K562 (cell line): ENCODE measurements at regions not wholly inside any gene's neighbourhood (a gene's known extent, or its start where the extent isn't known, plus 50 kb on each side); places are given as distances from the start of the nearest gene placed in this dataset.

Experiments
- ATAC-seq: fragments of 200-7000 bp; cut with Tn5 transposase; 3 replicates; pipeline ENCODE4 v1.9.1; 2020; ENCODE audit warnings: moderate library complexity
- BruUV-seq: library from RNA; stranded (reverse); fragments of 400-500 nt; replicated peaks from 2 replicates; lab custom pipeline; 2021; lab: Mats Ljungman, UMichigan
- CTCF ChIA-PET: fragments of 300-600 bp; formaldehyde crosslinking; extraction: SDS; loops from one replicate; lab custom pipeline; 2021; ENCODE audit warnings: low intra/inter-chr PET ratio; lab: Yijun Ruan, JAX
- POLR2A ChIA-PET: fragments of 300-600, 350-650 bp; sonication (Branson Sonifier 250); formaldehyde crosslinking; extraction: SDS; loops from one replicate; lab custom pipeline; 2021; ENCODE audit warnings: antibody characterized with exemption, inconsistent platforms; lab: Yijun Ruan, JAX
- DNase-seq, 4 experiments: peaks; one replicate each; pipeline versions ENCODE4 v3.0.0 to v3.0.0-alpha.2; 2011 to 2018; ENCODE audit warnings: low spot score in 3 of 4, mixed read lengths in 3 of 4; ENCODE audit errors: extremely low read depth in 1 of 4
- FAIRE-seq: peaks from 2 replicates; lab custom pipeline; 2011; peaks lifted over from hg19 to GRCh38; lab: Jason Lieb, UNC
- H2AFZ ChIP-seq: 2 replicates; pipeline ENCODE4 v1.6.0; 2011; ENCODE audit warnings: low read depth, low read length, control low read depth, inconsistent platforms
- H3K27ac ChIP-seq: fragments of 200-600 bp; 3 replicates; pipeline ENCODE4 v1.8.0; 2011; ENCODE audit warnings: low read depth, mild to moderate bottlenecking, control low read depth, inconsistent platforms, low read length, moderate library complexity, mixed read lengths; ENCODE audit errors: extremely low read depth
- H3K27me3 ChIP-seq, 2 experiments: fragments of 300-600 bp in 1 of 2; 2 replicates in 1 of 2; 3 replicates in 1 of 2; pipeline versions ENCODE4 v1.6.0 to v1.8.0; 2011; ENCODE audit warnings: inconsistent platforms in 2 of 2, low read length in 2 of 2, mild to moderate bottlenecking in 1 of 2, mixed read lengths in 1 of 2, moderate library complexity in 1 of 2; ENCODE audit not compliant: control insufficient read depth in 2 of 2, insufficient read depth in 2 of 2
- H3K36me3 ChIP-seq: fragments of 300-600 bp; 3 replicates; pipeline ENCODE4 v1.8.0; 2011; ENCODE audit warnings: mild to moderate bottlenecking, low read length, inconsistent platforms; ENCODE audit not compliant: control insufficient read depth, insufficient read depth
- H3K4me1 ChIP-seq, 2 experiments: fragments of 200-600 bp in 1 of 2; replicated peaks in 1 of 2; 2 replicates in 1 of 2; 3 replicates in 1 of 2; pipeline versions ENCODE4 v1.5.1 to v1.8.0; 2011; ENCODE audit warnings: inconsistent platforms in 2 of 2, low read length in 2 of 2, mild to moderate bottlenecking in 1 of 2, mixed read lengths in 1 of 2, moderate library complexity in 1 of 2; ENCODE audit not compliant: control insufficient read depth in 2 of 2, insufficient read depth in 2 of 2
- H3K4me2 ChIP-seq: 2 replicates; pipeline ENCODE4 v1.6.1; 2011; ENCODE audit warnings: low read length, control low read depth, inconsistent platforms, mixed read lengths; ENCODE audit not compliant: insufficient read depth
- H3K4me3 ChIP-seq: fragments of 200-600 bp; sonication (generic), shearing (Covaris generic); 2 replicates; pipeline ENCODE4 v1.5.1; 2016; ENCODE audit warnings: control low read depth, inconsistent platforms
- H3K79me2 ChIP-seq: fragments of 200-600 bp; 3 replicates; pipeline ENCODE4 v1.8.0; 2011; ENCODE audit warnings: low read length, inconsistent platforms; ENCODE audit not compliant: control insufficient read depth, insufficient read depth
- H3K9ac ChIP-seq, 2 experiments: 2 replicates each; pipeline versions ENCODE4 v1.6.0 to v1.6.1; 2011; ENCODE audit warnings: low read depth in 2 of 2, low read length in 2 of 2, control low read depth in 1 of 2, inconsistent platforms in 1 of 2, mild to moderate bottlenecking in 1 of 2, mixed read lengths in 1 of 2; ENCODE audit not compliant: insufficient read depth in 1 of 2
- H3K9me1 ChIP-seq: one replicate; pipeline ENCODE4 v1.6.0; 2011; ENCODE audit warnings: inconsistent platforms, mild to moderate bottlenecking, low read length, moderate library complexity; ENCODE audit not compliant: control insufficient read depth, insufficient read depth
- H3K9me3 ChIP-seq: replicated peaks from 2 replicates; pipeline ENCODE4 v1.5.1; 2011; ENCODE audit warnings: low read depth, low read length, inconsistent platforms; ENCODE audit not compliant: control insufficient read depth, insufficient read depth
- H4K20me1 ChIP-seq: replicated peaks from 2 replicates; pipeline ENCODE4 v1.6.1; 2011; ENCODE audit warnings: low read length, inconsistent platforms, mixed read lengths; ENCODE audit not compliant: control insufficient read depth, insufficient read depth
- CTCFL ChIP-seq: IDR thresholded peaks from 2 replicates; pipeline ENCODE4 v1.6.1; 2011; ENCODE audit warnings: borderline replicate concordance, low read depth, mild to moderate bottlenecking, moderate library complexity, low read length; ENCODE audit not compliant: insufficient read depth, poor library complexity, severe bottlenecking
- E2F6 ChIP-seq, 2 experiments: IDR thresholded peaks; 2 replicates each; pipeline ENCODE4 v1.6.1; 2011; ENCODE audit warnings: borderline replicate concordance in 1 of 2, control low read depth in 1 of 2, low read depth in 1 of 2, low read length in 1 of 2, mild to moderate bottlenecking in 1 of 2, mixed read lengths in 1 of 2, moderate library complexity in 1 of 2; ENCODE audit not compliant: insufficient read depth in 1 of 2, insufficient read length in 1 of 2, poor library complexity in 1 of 2, severe bottlenecking in 1 of 2; ENCODE audit errors: extremely low read depth in 1 of 2
- HDAC8 ChIP-seq: fragments of 450-650 bp; IDR thresholded peaks from 2 replicates; pipeline ENCODE4 v1.6.1; 2016; ENCODE audit warnings: mild to moderate bottlenecking, missing genetic modification characterization, moderate library complexity, missing compliant biosample characterization
- KLF13 ChIP-seq: fragments of 450-650 bp; IDR thresholded peaks from 2 replicates; pipeline ENCODE4 v1.6.1; 2016; ENCODE audit warnings: missing genetic modification characterization, low read depth, mild to moderate bottlenecking, missing compliant biosample characterization, moderate library complexity, borderline replicate concordance
- MTA2 ChIP-seq: fragments of 450-650 bp; IDR thresholded peaks from 2 replicates; pipeline ENCODE4 v1.6.1; 2016; ENCODE audit warnings: low read depth
- NFIC ChIP-seq: fragments of 450-650 bp; IDR thresholded peaks from 2 replicates; pipeline ENCODE4 v1.6.1; 2017; ENCODE audit warnings: mild to moderate bottlenecking, inconsistent platforms
- RAD21 ChIP-seq, 2 experiments: fragments of 250-450 bp in 1 of 2; fragments of 450-650 bp in 1 of 2; sonication (Bioruptor Pico) in 1 of 2; formaldehyde crosslinking in 1 of 2; IDR thresholded peaks in 1 of 2; conservative IDR thresholded peaks in 1 of 2; 2 replicates each; pipeline versions ENCODE4 v1.4.0 to v1.8.0; 2020 to 2022; ENCODE audit warnings: mild to moderate bottlenecking in 2 of 2, moderate library complexity in 1 of 2
- TRIM28 ChIP-seq: fragments of 450-650 bp; IDR thresholded peaks from 2 replicates; pipeline ENCODE4 v1.6.1; 2017
- ZFP36 ChIP-seq: fragments of 150-350 bp; IDR thresholded peaks from 2 replicates; pipeline ENCODE4 v1.6.1; 2018; ENCODE audit warnings: low read length, low read depth; ENCODE audit not compliant: partially characterized antibody
- ZNF436 ChIP-seq: fragments of 250-450, 450-650 bp; sonication (Bioruptor Pico); formaldehyde crosslinking; IDR thresholded peaks from 2 replicates; pipeline ENCODE4 v1.7.0; 2020; ENCODE audit warnings: mild to moderate bottlenecking
- ZNF75A ChIP-seq: fragments of 450-650 bp; formaldehyde crosslinking; IDR thresholded peaks from 2 replicates; pipeline ENCODE4 v1.4.0; 2020; ENCODE audit warnings: mild to moderate bottlenecking
- WGBS: fragments of 100-300 bp; shearing (Covaris generic); methylation state at CpG from one replicate; pipeline ENCODE4 v1.1.6; 2016; ENCODE audit warnings: low coverage, mixed read lengths; ENCODE audit not compliant: insufficient coverage; ENCODE audit errors: missing lambda C conversion rate; 5-methylcytosine and 5-hydroxymethylcytosine counted together
- in situ Hi-C: fragments of 300-500 bp; cut with MboI; formaldehyde crosslinking; loops from 4 replicates; pipeline ENCODE4 v1.15.0; 2018; ENCODE audit warnings: inconsistent platforms, mixed read lengths
- intact Hi-C: fragments of 100-400 bp; cut with micrococcal nuclease; formaldehyde crosslinking; loops from 2 replicates; pipeline ENCODE4 v1.14.2; 2022
- TF ChIP-seq, protein P1 (sequence below): fragments of 450-650 bp; IDR thresholded peaks from one replicate; pipeline ENCODE4 v1.6.1; 2018; ENCODE audit warnings: mild to moderate bottlenecking, moderate library complexity; ENCODE audit not compliant: partially characterized antibody

DNA sequence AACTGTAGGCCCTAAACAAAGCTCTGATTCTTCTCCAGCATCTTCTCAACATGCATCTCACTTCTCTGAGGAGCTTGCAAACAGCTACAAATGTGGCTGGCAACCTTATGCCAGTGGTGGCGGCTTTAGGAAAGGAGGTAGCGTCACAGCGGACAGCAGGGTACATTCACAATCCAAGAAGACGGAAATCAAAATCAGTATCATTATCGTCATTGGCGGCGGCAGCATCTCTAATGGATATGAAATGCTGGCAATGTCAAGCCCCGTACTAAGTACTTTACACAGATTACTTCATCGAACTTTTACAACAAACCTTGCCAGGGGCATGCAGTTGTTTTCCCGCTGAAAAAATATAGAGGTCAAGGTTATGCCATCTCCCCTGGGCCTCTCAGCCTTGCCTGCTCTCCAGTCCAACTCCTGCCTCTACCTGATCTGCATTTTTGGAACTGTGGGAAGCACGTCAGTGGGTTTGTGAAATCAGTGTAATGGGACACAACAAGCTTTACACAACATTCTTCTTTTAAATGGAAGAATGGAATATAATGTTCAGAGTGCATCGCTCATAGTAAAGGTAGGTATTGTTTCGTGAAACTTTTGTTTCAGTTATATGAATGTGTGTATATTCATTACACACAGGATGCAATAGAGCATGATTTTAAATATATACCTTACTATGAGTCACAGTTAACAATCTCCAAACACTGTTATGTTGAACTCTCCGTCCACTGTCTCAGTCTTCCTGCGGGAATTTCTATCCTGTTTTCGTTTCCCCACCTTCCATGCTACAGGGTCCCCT, 152.9 kb downstream of the TTC32 start (continued):
- TF ChIP-seq, protein P1, sequence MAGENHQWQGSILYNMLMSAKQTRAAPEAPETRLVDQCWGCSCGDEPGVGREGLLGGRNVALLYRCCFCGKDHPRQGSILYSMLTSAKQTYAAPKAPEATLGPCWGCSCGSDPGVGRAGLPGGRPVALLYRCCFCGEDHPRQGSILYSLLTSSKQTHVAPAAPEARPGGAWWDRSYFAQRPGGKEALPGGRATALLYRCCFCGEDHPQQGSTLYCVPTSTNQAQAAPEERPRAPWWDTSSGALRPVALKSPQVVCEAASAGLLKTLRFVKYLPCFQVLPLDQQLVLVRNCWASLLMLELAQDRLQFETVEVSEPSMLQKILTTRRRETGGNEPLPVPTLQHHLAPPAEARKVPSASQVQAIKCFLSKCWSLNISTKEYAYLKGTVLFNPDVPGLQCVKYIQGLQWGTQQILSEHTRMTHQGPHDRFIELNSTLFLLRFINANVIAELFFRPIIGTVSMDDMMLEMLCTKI, result no peak
- TF ChIP-seq MTA2, result no peak
- no peak for TF ChIP-seq ZNF75A (CRISPR knock-in tag)
- no peak for TF ChIP-seq ZNF436 (CRISPR knock-in tag)
- no peak for TF ChIP-seq NFIC

DNA sequence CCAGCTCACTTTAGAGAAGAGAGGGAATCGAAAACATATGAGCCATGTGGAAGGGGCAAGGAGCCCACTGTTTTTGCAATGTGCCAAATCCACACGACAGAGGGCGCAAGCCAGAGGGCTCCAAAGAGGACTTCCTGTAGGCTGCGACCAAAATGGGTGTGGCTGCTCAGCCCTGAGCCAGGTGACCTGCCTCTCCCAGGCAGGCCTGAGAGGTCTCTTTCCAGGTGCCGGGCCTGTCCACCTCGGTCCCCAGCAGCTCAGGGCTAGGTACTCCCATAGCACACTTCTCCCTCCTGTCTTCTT, 153.8 kb downstream of the TTC32 start:
- Histone ChIP-seq H3K4me1 (no peaks in the 10 kb centered on the region), H2AFZ (peak overlapping the region; percentile 63; the same call in 1 of the 2 replicates), H3K4me3 (no peak overlapping the region), H3K4me2 (no peak overlapping the region), H3K9me3 (no peaks in the 10 kb centered on the region), H3K27me3 (peaks cover 0 to 17% of the 10 kb centered on the region in 2 experiments; a peak in 3 of 5 replicates), H4K20me1 (no peaks in the 10 kb centered on the region), H3K9ac (no peak overlapping the region), H3K9me1 (no peaks in the 10 kb centered on the region), H3K79me2 (no peaks in the 10 kb centered on the region), H3K27ac (no peak overlapping the region), H3K36me3 (no peaks in the 10 kb centered on the region)
- ATAC-seq (peak; percentile 89), FAIRE-seq (peak; percentile 57), DNase-seq (peak; percentile 40 to 62 (median 56))
- no TSS peak for BruUV-seq
- intact Hi-C loops (loop anchor here (10.0 kb wide), 1 partner anchor 117 kb away; no protein-coding TSS in a partner anchor), in situ Hi-C loops (no loop called here)
- ChIA-PET CTCF (no interaction called here), POLR2A (interaction anchor here (0.6 kb wide), 1 partner anchor 1261 kb away, joined by 3 read pairs; no protein-coding TSS in a partner anchor)
- 4% methylated on average over 6 of the region's 6 CpGs for WGBS
- TF ChIP-seq KLF13, result peak; percentile 32; the same call in 1 of the 2 replicates
- no peak for TF ChIP-seq HDAC8 (tag)
- TF ChIP-seq E2F6 (IDR thresholded peaks at IDR 0.05; ENCODE audit: borderline replicate concordance in 1 of 2, extremely low read depth in 1 of 2, insufficient read depth in 1 of 2, insufficient read length in 1 of 2, low read depth in 1 of 2, low read length in 1 of 2, poor library complexity in 1 of 2, severe bottlenecking in 1 of 2), result peak in 1 of 2 experiments; percentile 14
- TF ChIP-seq RAD21 (CRISPR knock-in tag; conservative IDR thresholded peaks at IDR 0.05 in 1 of 2, IDR thresholded peaks at IDR 0.05 in 1 of 2), result peak in 1 of 2 experiments; percentile 44; a peak in 2 of 4 replicates
- TF ChIP-seq TRIM28, result no peak
- TF ChIP-seq CTCFL, result peak; percentile 70
- TF ChIP-seq ZFP36, result peak; percentile 63
